HEK293 (cell line): ENCODE measurements at regions not wholly inside any gene's neighbourhood (a gene's known extent, or its start where the extent isn't known, plus 50 kb on each side); places are given as distances from the start of the nearest gene placed in this dataset.

ENCODE experiments used
- CTCF ChIA-PET: fragments of 350-600 bp; formaldehyde crosslinking; extraction: SDS; loops from one replicate; lab custom pipeline; 2021; ENCODE audit warnings: antibody characterized with exemption; lab: Yijun Ruan, JAX
- POLR2A ChIA-PET: fragments of 300-600 bp; formaldehyde crosslinking; extraction: SDS; loops from one replicate; lab custom pipeline; 2020; ENCODE audit warnings: antibody characterized with exemption, inconsistent platforms; lab: Yijun Ruan, JAX
- H3K27ac ChIP-seq: fragments of 200-500 bp; sonication (Bioruptor generic); 2 replicates; pipeline ENCODE4 v1.5.1; 2014; ENCODE audit warnings: low read depth, low read length, control low read depth, inconsistent platforms; ENCODE audit errors: extremely low read depth
- H3K36me3 ChIP-seq, 2 experiments: fragments of 200-500 bp in 1 of 2; sonication (Bioruptor generic) in 1 of 2; 1 replicate in 1 of 2; 2 replicates in 1 of 2; pipeline ENCODE4 v1.5.1; 2014 to 2017; ENCODE audit warnings: inconsistent platforms in 2 of 2, low read length in 2 of 2; ENCODE audit not compliant: control insufficient read depth in 2 of 2, insufficient read depth in 1 of 2
- H3K4me1 ChIP-seq: fragments of 200-500 bp; sonication (Bioruptor generic); 2 replicates; pipeline ENCODE4 v1.5.1; 2014; ENCODE audit warnings: mild to moderate bottlenecking, low read length, inconsistent platforms; ENCODE audit not compliant: control insufficient read depth, insufficient read depth
- H3K4me3 ChIP-seq: 2 replicates; pipeline ENCODE4 v1.5.1; 2011; ENCODE audit warnings: low read depth, mild to moderate bottlenecking, control low read depth, low read length, moderate library complexity
- H3K9me3 ChIP-seq: fragments of 200-500 bp; sonication (Bioruptor generic); 2 replicates; pipeline ENCODE4 v1.5.1; 2014; ENCODE audit warnings: low read depth, low read length, inconsistent platforms; ENCODE audit not compliant: control insufficient read depth, insufficient read depth
- GLI4 ChIP-seq: fragments of 450-650 bp; formaldehyde crosslinking; IDR thresholded peaks from 2 replicates; pipeline ENCODE4 v1.5.1; 2016; ENCODE audit warnings: missing biosample characterization, missing genetic modification characterization
- KLF1 ChIP-seq: fragments of 450-650 bp; formaldehyde crosslinking; IDR thresholded peaks from 2 replicates; pipeline ENCODE4 v1.5.1; 2016; ENCODE audit warnings: missing biosample characterization, missing genetic modification characterization
- KLF16 ChIP-seq: fragments of 450-650 bp; formaldehyde crosslinking; IDR thresholded peaks from 2 replicates; pipeline ENCODE4 v1.5.1; 2017; ENCODE audit warnings: missing biosample characterization, missing genetic modification characterization
- OVOL3 ChIP-seq: fragments of 450-650 bp; formaldehyde crosslinking; IDR thresholded peaks from 2 replicates; pipeline ENCODE4 v1.5.1; 2016; ENCODE audit warnings: missing biosample characterization, missing genetic modification characterization
- SCRT1 ChIP-seq: fragments of 450-650 bp; formaldehyde crosslinking; IDR thresholded peaks from 2 replicates; pipeline ENCODE4 v1.5.1; 2016; ENCODE audit warnings: missing biosample characterization, missing genetic modification characterization, borderline replicate concordance
- ZBTB17 ChIP-seq: fragments of 450-650 bp; formaldehyde crosslinking; IDR thresholded peaks from 2 replicates; pipeline ENCODE4 v1.5.1; 2016; ENCODE audit warnings: missing biosample characterization, missing genetic modification characterization
- ZNF155 ChIP-seq: fragments of 450-650 bp; formaldehyde crosslinking; IDR thresholded peaks from 2 replicates; pipeline ENCODE4 v1.5.1; 2016; ENCODE audit warnings: missing biosample characterization, missing genetic modification characterization
- ZNF157 ChIP-seq: fragments of 450-650 bp; formaldehyde crosslinking; IDR thresholded peaks from 2 replicates; pipeline ENCODE4 v1.5.1; 2016; ENCODE audit warnings: missing biosample characterization, missing genetic modification characterization
- ZNF169 ChIP-seq: fragments of 450-650 bp; formaldehyde crosslinking; IDR thresholded peaks from 2 replicates; pipeline ENCODE4 v1.5.1; 2016; ENCODE audit warnings: missing biosample characterization, missing genetic modification characterization
- ZNF202 ChIP-seq: fragments of 450-650 bp; formaldehyde crosslinking; IDR thresholded peaks from 2 replicates; pipeline ENCODE4 v1.5.1; 2016; ENCODE audit warnings: missing biosample characterization, missing genetic modification characterization, borderline replicate concordance
- ZNF350 ChIP-seq: fragments of 450-650 bp; formaldehyde crosslinking; IDR thresholded peaks from 2 replicates; pipeline ENCODE4 v1.5.0; 2017; ENCODE audit warnings: missing biosample characterization, mild to moderate bottlenecking, missing genetic modification characterization
- ZNF426 ChIP-seq: fragments of 450-650 bp; formaldehyde crosslinking; IDR thresholded peaks from 2 replicates; pipeline ENCODE4 v1.5.1; 2017; ENCODE audit warnings: missing biosample characterization, missing genetic modification characterization, mild to moderate bottlenecking, inconsistent platforms, moderate library complexity
- ZNF433 ChIP-seq: fragments of 450-650 bp; formaldehyde crosslinking; IDR thresholded peaks from 2 replicates; pipeline ENCODE4 v1.5.1; 2016; ENCODE audit warnings: missing biosample characterization, missing genetic modification characterization, low read depth
- ZNF48 ChIP-seq: fragments of 450-650 bp; formaldehyde crosslinking; IDR thresholded peaks from 2 replicates; pipeline ENCODE4 v1.5.1; 2016; ENCODE audit warnings: missing biosample characterization, missing genetic modification characterization
- ZNF623 ChIP-seq: fragments of 450-650 bp; formaldehyde crosslinking; IDR thresholded peaks from 2 replicates; pipeline ENCODE4 v1.5.1; 2016; ENCODE audit warnings: missing biosample characterization, missing genetic modification characterization
- ZSCAN16 ChIP-seq: fragments of 450-650 bp; formaldehyde crosslinking; IDR thresholded peaks from 2 replicates; pipeline ENCODE4 v1.5.1; 2016; ENCODE audit warnings: missing biosample characterization, missing genetic modification characterization
- TF ChIP-seq, protein P1 (sequence below): fragments of 450-650 bp; formaldehyde crosslinking; conservative IDR thresholded peaks from 2 replicates; pipeline ENCODE4 v1.5.1; 2016; ENCODE audit warnings: low read depth, missing biosample characterization, missing genetic modification characterization
- TF ChIP-seq, protein P2 (sequence below): fragments of 450-650 bp; formaldehyde crosslinking; IDR thresholded peaks from 2 replicates; pipeline ENCODE4 v1.5.1; 2016; ENCODE audit warnings: missing biosample characterization, missing genetic modification characterization
- TF ChIP-seq, protein P3 (sequence below): fragments of 450-650 bp; formaldehyde crosslinking; IDR thresholded peaks from 2 replicates; pipeline ENCODE4 v1.5.1; 2017; ENCODE audit warnings: missing biosample characterization, missing genetic modification characterization
- TF ChIP-seq, protein P4 (sequence below): fragments of 450-650 bp; formaldehyde crosslinking; IDR thresholded peaks from 2 replicates; pipeline ENCODE4 v1.5.1; 2016; ENCODE audit warnings: missing biosample characterization, missing genetic modification characterization
- TF ChIP-seq, protein P5 (sequence below): fragments of 450-650 bp; formaldehyde crosslinking; IDR thresholded peaks from 2 replicates; pipeline ENCODE4 v1.5.1; 2016; ENCODE audit warnings: missing biosample characterization, missing genetic modification characterization

DNA sequence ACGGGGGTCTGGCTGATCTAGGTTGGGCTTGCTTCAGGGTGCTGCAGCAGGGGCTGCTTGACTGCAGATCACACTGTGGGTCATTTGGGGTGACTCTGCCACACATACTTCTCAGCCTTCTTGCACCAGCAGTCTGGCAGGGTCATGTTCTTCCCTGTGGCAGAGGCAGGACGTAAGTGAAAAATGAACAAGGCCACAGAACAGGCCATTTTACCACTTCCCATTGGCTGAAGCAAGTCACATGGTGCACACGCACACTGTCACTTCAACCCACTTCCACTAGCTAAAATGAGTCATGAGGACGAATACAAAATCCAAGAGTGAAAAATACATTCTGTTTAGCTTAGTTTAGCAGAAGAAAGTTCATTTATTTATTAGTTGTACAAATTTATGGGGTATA, 168.6 kb upstream of the GGTLC1 start:
- no peaks in the 10 kb centered on the region for H3K36me3 ChIP-seq
- no peaks in the 10 kb centered on the region for H3K9me3 ChIP-seq
- H3K4me3 ChIP-seq: no peak overlapping the region
- H3K4me1 ChIP-seq: no peaks in the 10 kb centered on the region
- ChIA-PET POLR2A (no interaction called here), CTCF (interaction anchor here (0.8 to 1.4 kb wide), 2 partner anchors 207 to 762 kb away, joined by 4 to 5 read pairs; no protein-coding TSS in a partner anchor)
- TF ChIP-seq, protein P1, sequence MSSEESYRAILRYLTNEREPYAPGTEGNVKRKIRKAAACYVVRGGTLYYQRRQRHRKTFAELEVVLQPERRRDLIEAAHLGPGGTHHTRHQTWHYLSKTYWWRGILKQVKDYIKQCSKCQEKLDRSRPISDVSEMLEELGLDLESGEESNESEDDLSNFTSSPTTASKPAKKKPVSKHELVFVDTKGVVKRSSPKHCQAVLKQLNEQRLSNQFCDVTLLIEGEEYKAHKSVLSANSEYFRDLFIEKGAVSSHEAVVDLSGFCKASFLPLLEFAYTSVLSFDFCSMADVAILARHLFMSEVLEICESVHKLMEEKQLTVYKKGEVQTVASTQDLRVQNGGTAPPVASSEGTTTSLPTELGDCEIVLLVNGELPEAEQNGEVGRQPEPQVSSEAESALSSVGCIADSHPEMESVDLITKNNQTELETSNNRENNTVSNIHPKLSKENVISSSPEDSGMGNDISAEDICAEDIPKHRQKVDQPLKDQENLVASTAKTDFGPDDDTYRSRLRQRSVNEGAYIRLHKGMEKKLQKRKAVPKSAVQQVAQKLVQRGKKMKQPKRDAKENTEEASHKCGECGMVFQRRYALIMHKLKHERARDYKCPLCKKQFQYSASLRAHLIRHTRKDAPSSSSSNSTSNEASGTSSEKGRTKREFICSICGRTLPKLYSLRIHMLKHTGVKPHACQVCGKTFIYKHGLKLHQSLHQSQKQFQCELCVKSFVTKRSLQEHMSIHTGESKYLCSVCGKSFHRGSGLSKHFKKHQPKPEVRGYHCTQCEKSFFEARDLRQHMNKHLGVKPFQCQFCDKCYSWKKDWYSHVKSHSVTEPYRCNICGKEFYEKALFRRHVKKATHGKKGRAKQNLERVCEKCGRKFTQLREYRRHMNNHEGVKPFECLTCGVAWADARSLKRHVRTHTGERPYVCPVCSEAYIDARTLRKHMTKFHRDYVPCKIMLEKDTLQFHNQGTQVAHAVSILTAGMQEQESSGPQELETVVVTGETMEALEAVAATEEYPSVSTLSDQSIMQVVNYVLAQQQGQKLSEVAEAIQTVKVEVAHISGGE (tag by site-specific recombination): no peak
- TF ChIP-seq ZNF157 (no peak), ZNF155 (tag by site-specific recombination) (no peak), ZNF426 (no peak), SCRT1 (tag by site-specific recombination) (no peak), KLF1 (no peak), ZSCAN16 (tag by site-specific recombination) (no peak), ZNF202 (tag by site-specific recombination) (no peak), ZNF623 (tag by site-specific recombination) (no peak), ZNF350 (no peak), ZBTB17 (tag by site-specific recombination) (no peak), ZNF433 (tag by site-specific recombination) (no peak), ZNF48 (tag by site-specific recombination) (no peak), ZNF169 (tag by site-specific recombination) (no peak), OVOL3 (tag by site-specific recombination) (no peak)
- TF ChIP-seq, protein P2, sequence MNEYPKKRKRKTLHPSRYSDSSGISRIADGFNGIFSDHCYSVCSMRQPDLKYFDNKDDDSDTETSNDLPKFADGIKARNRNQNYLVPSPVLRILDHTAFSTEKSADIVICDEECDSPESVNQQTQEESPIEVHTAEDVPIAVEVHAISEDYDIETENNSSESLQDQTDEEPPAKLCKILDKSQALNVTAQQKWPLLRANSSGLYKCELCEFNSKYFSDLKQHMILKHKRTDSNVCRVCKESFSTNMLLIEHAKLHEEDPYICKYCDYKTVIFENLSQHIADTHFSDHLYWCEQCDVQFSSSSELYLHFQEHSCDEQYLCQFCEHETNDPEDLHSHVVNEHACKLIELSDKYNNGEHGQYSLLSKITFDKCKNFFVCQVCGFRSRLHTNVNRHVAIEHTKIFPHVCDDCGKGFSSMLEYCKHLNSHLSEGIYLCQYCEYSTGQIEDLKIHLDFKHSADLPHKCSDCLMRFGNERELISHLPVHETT: no peak
- no peak overlapping the region for H3K27ac ChIP-seq

DNA sequence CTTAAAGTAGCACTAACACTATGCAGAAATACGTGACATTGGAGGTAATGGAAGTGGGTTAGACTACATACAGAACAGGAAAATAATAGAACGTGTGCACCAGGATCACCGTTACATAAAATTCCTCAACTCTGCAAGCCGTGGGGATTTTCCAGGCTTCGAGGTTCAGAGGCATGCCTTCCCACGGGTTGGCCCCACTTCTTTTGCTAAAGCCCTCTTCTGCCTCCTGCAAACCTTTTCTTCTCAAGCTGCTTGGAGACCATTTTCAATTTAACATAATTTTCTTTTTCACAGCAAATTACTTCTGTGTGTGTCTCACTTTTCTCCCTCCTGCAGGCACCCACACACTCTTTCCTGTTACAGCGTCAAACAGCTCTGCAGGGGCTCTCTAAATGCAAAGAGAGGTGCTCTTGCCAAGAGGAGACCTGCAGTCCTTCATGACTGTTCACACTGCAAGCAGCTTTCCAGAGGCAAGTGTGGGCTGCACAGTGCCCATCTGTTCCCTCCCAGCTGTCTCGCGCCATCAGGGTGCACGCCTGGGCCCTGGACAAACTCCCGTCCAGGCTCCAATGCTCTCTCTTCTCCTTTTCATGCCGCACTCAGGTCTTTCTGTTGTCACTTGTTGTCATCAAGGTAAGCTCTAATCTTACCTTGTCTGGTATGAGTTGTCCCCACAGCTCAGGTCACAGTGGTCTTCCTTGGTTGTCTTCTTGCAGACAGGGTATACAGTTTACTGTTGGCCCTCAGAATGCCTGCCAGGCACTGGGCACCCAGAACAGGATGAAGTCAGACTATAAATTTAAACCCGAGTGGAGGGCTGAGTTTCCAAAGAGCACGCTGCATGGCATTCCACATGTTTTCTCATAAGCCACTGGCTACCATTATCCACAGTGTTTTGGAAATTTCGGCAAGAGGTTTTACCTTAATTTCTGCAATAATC, 164.8 kb upstream of the GGTLC1 start:
- Histone ChIP-seq H3K9me3 (no peaks in the 10 kb centered on the region), H3K4me3 (no peak overlapping the region), H3K27ac (no peak overlapping the region), H3K36me3 (no peaks in the 10 kb centered on the region), H3K4me1 (no peaks in the 10 kb centered on the region)
- no peak for TF ChIP-seq ZNF157
- TF ChIP-seq, protein P3, sequence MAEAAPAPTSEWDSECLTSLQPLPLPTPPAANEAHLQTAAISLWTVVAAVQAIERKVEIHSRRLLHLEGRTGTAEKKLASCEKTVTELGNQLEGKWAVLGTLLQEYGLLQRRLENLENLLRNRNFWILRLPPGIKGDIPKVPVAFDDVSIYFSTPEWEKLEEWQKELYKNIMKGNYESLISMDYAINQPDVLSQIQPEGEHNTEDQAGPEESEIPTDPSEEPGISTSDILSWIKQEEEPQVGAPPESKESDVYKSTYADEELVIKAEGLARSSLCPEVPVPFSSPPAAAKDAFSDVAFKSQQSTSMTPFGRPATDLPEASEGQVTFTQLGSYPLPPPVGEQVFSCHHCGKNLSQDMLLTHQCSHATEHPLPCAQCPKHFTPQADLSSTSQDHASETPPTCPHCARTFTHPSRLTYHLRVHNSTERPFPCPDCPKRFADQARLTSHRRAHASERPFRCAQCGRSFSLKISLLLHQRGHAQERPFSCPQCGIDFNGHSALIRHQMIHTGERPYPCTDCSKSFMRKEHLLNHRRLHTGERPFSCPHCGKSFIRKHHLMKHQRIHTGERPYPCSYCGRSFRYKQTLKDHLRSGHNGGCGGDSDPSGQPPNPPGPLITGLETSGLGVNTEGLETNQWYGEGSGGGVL (tag by site-specific recombination): no peak
- TF ChIP-seq, protein P4, sequence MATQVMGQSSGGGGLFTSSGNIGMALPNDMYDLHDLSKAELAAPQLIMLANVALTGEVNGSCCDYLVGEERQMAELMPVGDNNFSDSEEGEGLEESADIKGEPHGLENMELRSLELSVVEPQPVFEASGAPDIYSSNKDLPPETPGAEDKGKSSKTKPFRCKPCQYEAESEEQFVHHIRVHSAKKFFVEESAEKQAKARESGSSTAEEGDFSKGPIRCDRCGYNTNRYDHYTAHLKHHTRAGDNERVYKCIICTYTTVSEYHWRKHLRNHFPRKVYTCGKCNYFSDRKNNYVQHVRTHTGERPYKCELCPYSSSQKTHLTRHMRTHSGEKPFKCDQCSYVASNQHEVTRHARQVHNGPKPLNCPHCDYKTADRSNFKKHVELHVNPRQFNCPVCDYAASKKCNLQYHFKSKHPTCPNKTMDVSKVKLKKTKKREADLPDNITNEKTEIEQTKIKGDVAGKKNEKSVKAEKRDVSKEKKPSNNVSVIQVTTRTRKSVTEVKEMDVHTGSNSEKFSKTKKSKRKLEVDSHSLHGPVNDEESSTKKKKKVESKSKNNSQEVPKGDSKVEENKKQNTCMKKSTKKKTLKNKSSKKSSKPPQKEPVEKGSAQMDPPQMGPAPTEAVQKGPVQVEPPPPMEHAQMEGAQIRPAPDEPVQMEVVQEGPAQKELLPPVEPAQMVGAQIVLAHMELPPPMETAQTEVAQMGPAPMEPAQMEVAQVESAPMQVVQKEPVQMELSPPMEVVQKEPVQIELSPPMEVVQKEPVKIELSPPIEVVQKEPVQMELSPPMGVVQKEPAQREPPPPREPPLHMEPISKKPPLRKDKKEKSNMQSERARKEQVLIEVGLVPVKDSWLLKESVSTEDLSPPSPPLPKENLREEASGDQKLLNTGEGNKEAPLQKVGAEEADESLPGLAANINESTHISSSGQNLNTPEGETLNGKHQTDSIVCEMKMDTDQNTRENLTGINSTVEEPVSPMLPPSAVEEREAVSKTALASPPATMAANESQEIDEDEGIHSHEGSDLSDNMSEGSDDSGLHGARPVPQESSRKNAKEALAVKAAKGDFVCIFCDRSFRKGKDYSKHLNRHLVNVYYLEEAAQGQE (tag by site-specific recombination): no peak
- TF ChIP-seq, protein P5, sequence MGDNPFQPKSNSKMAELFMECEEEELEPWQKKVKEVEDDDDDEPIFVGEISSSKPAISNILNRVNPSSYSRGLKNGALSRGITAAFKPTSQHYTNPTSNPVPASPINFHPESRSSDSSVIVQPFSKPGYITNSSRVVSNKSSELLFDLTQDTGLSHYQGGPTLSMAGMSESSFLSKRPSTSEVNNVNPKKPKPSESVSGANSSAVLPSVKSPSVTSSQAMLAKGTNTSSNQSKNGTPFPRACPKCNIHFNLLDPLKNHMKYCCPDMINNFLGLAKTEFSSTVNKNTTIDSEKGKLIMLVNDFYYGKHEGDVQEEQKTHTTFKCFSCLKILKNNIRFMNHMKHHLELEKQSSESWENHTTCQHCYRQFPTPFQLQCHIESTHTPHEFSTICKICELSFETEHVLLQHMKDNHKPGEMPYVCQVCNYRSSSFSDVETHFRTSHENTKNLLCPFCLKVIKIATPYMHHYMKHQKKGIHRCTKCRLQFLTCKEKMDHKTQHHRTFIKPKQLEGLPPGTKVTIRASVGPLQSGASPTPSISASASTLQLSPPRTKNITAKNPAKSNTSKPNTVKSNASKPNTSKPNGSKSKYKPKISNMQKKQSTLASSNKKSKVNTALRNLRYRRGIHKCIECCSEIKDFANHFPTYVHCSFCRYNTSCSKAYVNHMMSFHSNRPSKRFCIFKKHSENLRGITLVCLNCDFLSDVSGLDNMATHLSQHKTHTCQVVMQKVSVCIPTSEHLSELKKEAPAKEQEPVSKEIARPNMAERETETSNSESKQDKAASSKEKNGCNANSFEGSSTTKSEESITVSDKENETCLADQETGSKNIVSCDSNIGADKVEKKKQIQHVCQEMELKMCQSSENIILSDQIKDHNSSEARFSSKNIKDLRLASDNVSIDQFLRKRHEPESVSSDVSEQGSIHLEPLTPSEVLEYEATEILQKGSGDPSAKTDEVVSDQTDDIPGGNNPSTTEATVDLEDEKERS: no peak
- no peak for TF ChIP-seq KLF16
- TF ChIP-seq GLI4 (tag by site-specific recombination): no peak
- POLR2A ChIA-PET: no interaction called here
- CTCF ChIA-PET: no interaction called here
